Uterus (tissue), 2 donors: ENCODE measurements at regions not wholly inside any gene's neighbourhood (a gene's known extent, or its start where the extent isn't known, plus 50 kb on each side); places are given as distances from the start of the nearest gene placed in this dataset.

Experiments
- CTCF ChIP-seq, 4 experiments: fragments of 200-600 bp in 2 of 4; fragments of 450-650 bp in 2 of 4; sonication (generic) in 2 of 4; IDR thresholded peaks; one replicate each; pipeline ENCODE4 v1.5.1; 2016 to 2019; ENCODE audit warnings: antibody characterized with exemption in 4 of 4, mild to moderate bottlenecking in 2 of 4, moderate library complexity in 1 of 4
- POLR2A ChIP-seq, 2 donors: fragments of 450-650 bp; IDR thresholded peaks; one replicate each; pipeline ENCODE4 v1.6.1; 2016; ENCODE audit warnings: antibody characterized with exemption in 2 of 2, mild to moderate bottlenecking in 1 of 2, moderate library complexity in 1 of 2

GRCh38 chr3:166223120-166223519, 385.9 kb upstream of the BCHE start:
- TF ChIP-seq CTCF (IDR thresholded peaks at IDR 0.05) (no peak), POLR2A (IDR thresholded peaks at IDR 0.05) (no peak)
